ENCODE measurements at regions not wholly inside any gene's neighbourhood (a gene's known extent, or its start where the extent isn't known, plus 50 kb on each side); places are given as distances from the start of the nearest gene placed in this dataset.

DNA sequence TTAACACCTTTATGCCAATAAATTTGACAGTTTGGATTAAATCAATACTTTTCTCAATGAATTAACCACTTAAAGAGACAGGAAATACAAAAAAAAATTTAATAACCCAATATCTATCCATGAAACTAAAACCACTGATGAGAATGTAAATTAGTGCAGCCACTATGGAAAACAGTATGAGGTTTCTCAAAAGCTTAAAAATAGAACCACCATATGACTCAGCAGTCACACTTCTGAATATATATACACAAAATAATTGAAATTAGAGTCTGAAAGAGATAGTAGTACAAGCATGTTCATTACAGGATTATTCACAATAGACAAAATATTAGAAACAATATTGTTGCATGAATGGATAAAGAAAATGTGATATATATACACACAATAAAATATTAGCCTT lies 382.1 kb upstream of the SETBP1 start:
- intact Hi-C loops (cut with DNase I): no loop called here
- TF ChIP-seq, protein P1, sequence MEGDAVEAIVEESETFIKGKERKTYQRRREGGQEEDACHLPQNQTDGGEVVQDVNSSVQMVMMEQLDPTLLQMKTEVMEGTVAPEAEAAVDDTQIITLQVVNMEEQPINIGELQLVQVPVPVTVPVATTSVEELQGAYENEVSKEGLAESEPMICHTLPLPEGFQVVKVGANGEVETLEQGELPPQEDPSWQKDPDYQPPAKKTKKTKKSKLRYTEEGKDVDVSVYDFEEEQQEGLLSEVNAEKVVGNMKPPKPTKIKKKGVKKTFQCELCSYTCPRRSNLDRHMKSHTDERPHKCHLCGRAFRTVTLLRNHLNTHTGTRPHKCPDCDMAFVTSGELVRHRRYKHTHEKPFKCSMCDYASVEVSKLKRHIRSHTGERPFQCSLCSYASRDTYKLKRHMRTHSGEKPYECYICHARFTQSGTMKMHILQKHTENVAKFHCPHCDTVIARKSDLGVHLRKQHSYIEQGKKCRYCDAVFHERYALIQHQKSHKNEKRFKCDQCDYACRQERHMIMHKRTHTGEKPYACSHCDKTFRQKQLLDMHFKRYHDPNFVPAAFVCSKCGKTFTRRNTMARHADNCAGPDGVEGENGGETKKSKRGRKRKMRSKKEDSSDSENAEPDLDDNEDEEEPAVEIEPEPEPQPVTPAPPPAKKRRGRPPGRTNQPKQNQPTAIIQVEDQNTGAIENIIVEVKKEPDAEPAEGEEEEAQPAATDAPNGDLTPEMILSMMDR (IDR thresholded peaks at IDR 0.05; ENCODE audit: borderline replicate concordance, extremely low read depth, insufficient read depth): no peak
- Histone ChIP-seq H3K4me1 (ENCODE audit: control insufficient read depth in 2 of 3, insufficient read depth in 2 of 3, low read depth in 1 of 3, low read length in 3 of 3) (no peaks in the 10 kb centered on the region), H3K27ac (ENCODE audit: low read depth in 2 of 2, low read length in 2 of 2) (no peak overlapping the region), H3K9ac (ENCODE audit: low read length in 3 of 3) (no peak overlapping the region), H3K27me3 (ENCODE audit: control insufficient read depth, insufficient read depth, low read length) (no peaks in the 10 kb centered on the region), H3K36me3 (ENCODE audit: control insufficient read depth in 2 of 3, insufficient read depth in 3 of 3, low read length in 3 of 3) (no peaks in the 10 kb centered on the region), H3K9me3 (ENCODE audit: control insufficient read depth in 2 of 3, insufficient read depth in 1 of 3, low read length in 3 of 3) (no peaks in the 10 kb centered on the region), H3K4me3 (ENCODE audit: low read length in 3 of 3) (no peak overlapping the region)
- DNase-seq (no peak), FAIRE-seq (no peak)

DNA sequence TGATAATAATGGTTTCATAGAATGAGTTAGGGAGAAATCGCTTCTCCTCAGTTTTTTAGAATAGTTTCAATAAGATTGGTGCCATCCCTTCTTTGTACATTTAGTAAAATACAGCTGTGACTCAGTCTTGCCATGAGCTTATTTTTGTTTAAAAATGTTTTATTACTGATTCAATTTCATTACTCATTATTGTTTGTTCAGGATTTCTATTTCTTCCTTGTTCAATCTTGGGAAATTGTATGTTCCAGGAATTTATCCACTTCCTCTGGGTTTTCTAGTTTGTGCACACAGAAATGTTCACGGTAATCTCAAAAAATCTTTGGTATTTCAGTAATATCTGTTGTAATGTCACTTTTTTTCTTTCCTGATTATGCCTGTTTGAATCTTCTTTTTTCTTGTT lies 371.5 kb upstream of the SETBP1 start:
- intact Hi-C loops (cut with DNase I): no loop called here
- no peak for FAIRE-seq
- Histone ChIP-seq H3K9ac (ENCODE audit: low read length in 3 of 3) (no peak overlapping the region), H3K4me1 (ENCODE audit: control insufficient read depth in 2 of 3, insufficient read depth in 2 of 3, low read depth in 1 of 3, low read length in 3 of 3) (no peaks in the 10 kb centered on the region), H3K36me3 (ENCODE audit: control insufficient read depth in 2 of 3, insufficient read depth in 3 of 3, low read length in 3 of 3) (no peaks in the 10 kb centered on the region), H3K4me3 (ENCODE audit: low read length in 3 of 3) (no peak overlapping the region), H3K27ac (ENCODE audit: low read depth in 2 of 2, low read length in 2 of 2) (no peak overlapping the region), H3K9me3 (ENCODE audit: control insufficient read depth in 2 of 3, insufficient read depth in 1 of 3, low read length in 3 of 3) (no peaks in the 10 kb centered on the region), H3K27me3 (ENCODE audit: control insufficient read depth, insufficient read depth, low read length) (no peaks in the 10 kb centered on the region)
- TF ChIP-seq, protein P1 (IDR thresholded peaks at IDR 0.05; ENCODE audit: borderline replicate concordance, extremely low read depth, insufficient read depth): no peak
- DNase-seq: no peak

DNA sequence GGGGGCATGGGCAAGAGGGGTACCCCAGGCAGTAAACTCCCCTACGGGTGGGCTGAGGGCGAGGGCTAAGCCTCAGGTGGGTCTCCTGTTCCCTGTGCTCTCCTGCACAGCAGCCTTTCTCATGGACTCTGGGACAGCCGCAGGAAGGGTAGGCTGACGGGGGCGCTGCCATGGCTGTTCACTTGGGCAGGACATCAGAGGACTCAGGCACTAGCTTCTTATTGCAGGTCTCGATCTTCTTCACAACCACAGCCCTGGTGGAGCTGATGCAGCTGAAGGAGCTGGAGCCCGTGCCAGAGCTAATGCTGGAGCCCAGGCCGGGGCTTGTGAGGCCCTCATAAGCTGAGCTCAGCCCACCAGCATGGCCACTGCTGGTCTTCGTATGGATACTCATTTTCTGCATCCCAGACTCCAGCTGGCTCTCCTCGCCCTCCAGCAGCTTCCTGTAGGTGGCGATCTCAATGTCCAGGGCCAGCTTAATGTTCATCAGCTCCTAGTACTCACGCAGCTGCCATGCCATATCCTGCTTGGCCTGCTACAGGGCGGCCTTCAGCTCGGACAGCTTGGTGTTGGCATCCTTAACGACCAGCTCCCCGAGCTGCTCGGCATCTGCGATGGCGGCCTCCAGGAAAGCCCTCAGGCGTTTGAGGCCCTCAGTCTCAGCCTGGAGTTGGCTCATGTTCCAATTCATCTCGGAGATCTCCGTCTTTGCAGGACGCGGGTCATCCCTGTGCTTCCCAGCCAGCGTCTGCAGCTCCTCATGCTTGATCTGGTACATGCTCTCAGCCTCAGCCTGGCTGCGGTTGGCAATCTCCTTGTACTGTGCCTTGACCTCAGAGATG lies 359.8 kb upstream of the SETBP1 start:
- intact Hi-C loops (cut with DNase I): no loop called here
- no peaks in the 10 kb centered on the region for H3K4me1 ChIP-seq (ENCODE audit: control insufficient read depth in 2 of 3, insufficient read depth in 2 of 3, low read depth in 1 of 3, low read length in 3 of 3)
- TF ChIP-seq, protein P1 (IDR thresholded peaks at IDR 0.05; ENCODE audit: borderline replicate concordance, extremely low read depth, insufficient read depth): no peak
- H3K27ac ChIP-seq (ENCODE audit: low read depth in 2 of 2, low read length in 2 of 2): no peak overlapping the region
- H3K27me3 ChIP-seq (ENCODE audit: control insufficient read depth, insufficient read depth, low read length): no peaks in the 10 kb centered on the region
- no peaks in the 10 kb centered on the region for H3K36me3 ChIP-seq (ENCODE audit: control insufficient read depth in 2 of 3, insufficient read depth in 3 of 3, low read length in 3 of 3)
- DNase-seq (no peak), FAIRE-seq (no peak)
- no peak overlapping the region for H3K9ac ChIP-seq (ENCODE audit: low read length in 3 of 3)
- H3K9me3 ChIP-seq (ENCODE audit: control insufficient read depth in 2 of 3, insufficient read depth in 1 of 3, low read length in 3 of 3): no peaks in the 10 kb centered on the region
- H3K4me3 ChIP-seq (ENCODE audit: low read length in 3 of 3): no peak overlapping the region

Measured in kidney (tissue), 13 donors.